ENCODE measurements at regions not wholly inside any gene's neighbourhood (a gene's known extent, or its start where the extent isn't known, plus 50 kb on each side); places are given as distances from the start of the nearest gene placed in this dataset.

- TF ChIP-seq CTCF (IDR thresholded peaks at IDR 0.05; ENCODE audit: low read depth, low read length, missing control alignments) = no peak
- in situ Hi-C loops (cut with HindIII; ENCODE audit: low pct_ligation_motif_present, low sequenced_read_pairs) = no loop called here
- no peak overlapping the region for H3K27ac ChIP-seq
- H3K4me3 ChIP-seq (ENCODE audit: low read depth, low read length) = no peak overlapping the region
- H3K27me3 ChIP-seq (replicated peaks) = no peaks in the 10 kb centered on the region
- H3K36me3 ChIP-seq (replicated peaks) = no peaks in the 10 kb centered on the region
- no peak for DNase-seq
These were observed 62.6 kb upstream of the RPS23 start for GRCh38 chr5:82340799-82341198.

GRCh38 chr5:82339792-82340191, 61.6 kb upstream of the RPS23 start:
- Histone ChIP-seq H3K36me3 (replicated peaks) (no peaks in the 10 kb centered on the region), H3K27me3 (replicated peaks) (no peaks in the 10 kb centered on the region), H3K27ac (no peak overlapping the region), H3K4me3 (ENCODE audit: low read depth, low read length) (no peak overlapping the region)
- in situ Hi-C loops (cut with HindIII; ENCODE audit: low pct_ligation_motif_present, low sequenced_read_pairs) = no loop called here
- no peak for TF ChIP-seq CTCF (IDR thresholded peaks at IDR 0.05; ENCODE audit: low read depth, low read length, missing control alignments)
- DNase-seq = no peak

- TF ChIP-seq CTCF (IDR thresholded peaks at IDR 0.05; ENCODE audit: low read depth, low read length, missing control alignments) = no peak
- Histone ChIP-seq H3K27me3 (replicated peaks) (no peaks in the 10 kb centered on the region), H3K4me3 (ENCODE audit: low read depth, low read length) (no peak overlapping the region), H3K27ac (no peak overlapping the region), H3K36me3 (replicated peaks) (no peaks in the 10 kb centered on the region)
- in situ Hi-C loops (cut with HindIII; ENCODE audit: low pct_ligation_motif_present, low sequenced_read_pairs) = no loop called here
- DNase-seq = no peak
These were observed 60.7 kb upstream of the RPS23 start for GRCh38 chr5:82338771-82339373.

GRCh38 chr5:82336959-82337351, 58.8 kb upstream of the RPS23 start:
- H3K27ac ChIP-seq = no peak overlapping the region
- no peaks in the 10 kb centered on the region for H3K36me3 ChIP-seq (replicated peaks)
- in situ Hi-C loops (cut with HindIII; ENCODE audit: low pct_ligation_motif_present, low sequenced_read_pairs) = no loop called here

GRCh38 chr5:82336226-82336958, 58.2 kb upstream of the RPS23 start:
- DNase-seq = no peak
- Histone ChIP-seq H3K4me3 (ENCODE audit: low read depth, low read length) (no peak overlapping the region), H3K36me3 (replicated peaks) (no peaks in the 10 kb centered on the region), H3K27me3 (replicated peaks) (no peaks in the 10 kb centered on the region), H3K27ac (peak overlapping the region; percentile 90)
- TF ChIP-seq CTCF (IDR thresholded peaks at IDR 0.05; ENCODE audit: low read depth, low read length, missing control alignments) = no peak
- in situ Hi-C loops (cut with HindIII; ENCODE audit: low pct_ligation_motif_present, low sequenced_read_pairs) = no loop called here

More at GRCh38 chr5:82336959-82337351, 58.8 kb upstream of the RPS23 start:
- H3K27me3 ChIP-seq (replicated peaks) = no peaks in the 10 kb centered on the region
- TF ChIP-seq CTCF (IDR thresholded peaks at IDR 0.05; ENCODE audit: low read depth, low read length, missing control alignments) = no peak
- no peak for DNase-seq
- no peak overlapping the region for H3K4me3 ChIP-seq (ENCODE audit: low read depth, low read length)
